ENCODE measurements at regions not wholly inside any gene's neighbourhood (a gene's known extent, or its start where the extent isn't known, plus 50 kb on each side); places are given as distances from the start of the nearest gene placed in this dataset.

GRCh38 chr1:222995620-222996309 lies 147.3 kb downstream of the TLR5 start:
- TF ChIP-seq CTCF (conservative IDR thresholded peaks at IDR 0.05; ENCODE audit: low read length), result no peak
- no peak for TF ChIP-seq EZH2phosphoT487 (IDR thresholded peaks at IDR 0.05; ENCODE audit: borderline replicate concordance)

Data from Loucy (cell line).